Mammary epithelial cell (primary cell): ENCODE measurements at regions not wholly inside any gene's neighbourhood (a gene's known extent, or its start where the extent isn't known, plus 50 kb on each side); places are given as distances from the start of the nearest gene placed in this dataset.

Experiments
- EZH2 ChIP-seq: IDR thresholded peaks from 2 replicates; pipeline ENCODE4 v1.6.1; 2012; ENCODE audit warnings: low read length, inconsistent platforms, borderline replicate concordance
- TF ChIP-seq, protein P1 (sequence below), 2 donors: IDR thresholded peaks in 1 of 2; conservative IDR thresholded peaks in 1 of 2; 2 replicates each; pipeline ENCODE4 v1.5.1; 2011 to 2012; ENCODE audit warnings: inconsistent platforms in 2 of 2, low read length in 2 of 2, mild to moderate bottlenecking in 2 of 2, control low read depth in 1 of 2, low read depth in 1 of 2; ENCODE audit not compliant: insufficient read depth in 1 of 2; ENCODE audit errors: extremely low read depth in 1 of 2

DNA sequence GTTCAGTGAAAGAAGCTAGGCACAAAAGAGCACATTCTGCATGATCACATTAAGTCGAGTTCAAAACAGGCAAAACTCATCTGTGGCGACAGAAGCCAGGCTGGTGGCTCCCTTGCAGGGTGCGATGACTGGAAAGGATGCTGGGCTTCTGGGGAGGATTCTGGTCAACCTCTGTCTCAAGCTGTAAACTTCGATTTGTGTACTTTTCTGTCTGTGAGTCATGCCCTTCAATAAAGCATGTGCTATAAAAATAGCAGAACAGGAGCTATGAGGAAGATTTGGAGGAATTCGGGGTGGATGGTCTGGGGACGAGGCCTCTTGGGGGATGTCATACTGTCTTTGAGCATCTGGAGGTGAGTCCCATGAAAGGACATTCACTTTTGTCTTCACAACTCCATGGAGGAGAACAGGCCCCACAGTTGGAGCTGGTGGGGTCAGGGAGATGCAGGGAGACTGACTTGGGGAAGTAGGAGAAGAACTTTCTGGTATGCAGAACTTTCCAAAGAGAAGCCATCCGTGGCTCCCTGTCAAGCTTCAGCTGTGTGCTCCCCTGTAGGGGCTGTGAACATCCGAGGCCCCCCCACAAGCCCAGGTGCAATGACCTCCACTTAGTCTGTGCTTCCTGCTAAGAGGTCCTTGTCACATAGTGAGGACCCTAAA lies 77.8 kb upstream of the LINC01488 start:
- TF ChIP-seq, protein P1, sequence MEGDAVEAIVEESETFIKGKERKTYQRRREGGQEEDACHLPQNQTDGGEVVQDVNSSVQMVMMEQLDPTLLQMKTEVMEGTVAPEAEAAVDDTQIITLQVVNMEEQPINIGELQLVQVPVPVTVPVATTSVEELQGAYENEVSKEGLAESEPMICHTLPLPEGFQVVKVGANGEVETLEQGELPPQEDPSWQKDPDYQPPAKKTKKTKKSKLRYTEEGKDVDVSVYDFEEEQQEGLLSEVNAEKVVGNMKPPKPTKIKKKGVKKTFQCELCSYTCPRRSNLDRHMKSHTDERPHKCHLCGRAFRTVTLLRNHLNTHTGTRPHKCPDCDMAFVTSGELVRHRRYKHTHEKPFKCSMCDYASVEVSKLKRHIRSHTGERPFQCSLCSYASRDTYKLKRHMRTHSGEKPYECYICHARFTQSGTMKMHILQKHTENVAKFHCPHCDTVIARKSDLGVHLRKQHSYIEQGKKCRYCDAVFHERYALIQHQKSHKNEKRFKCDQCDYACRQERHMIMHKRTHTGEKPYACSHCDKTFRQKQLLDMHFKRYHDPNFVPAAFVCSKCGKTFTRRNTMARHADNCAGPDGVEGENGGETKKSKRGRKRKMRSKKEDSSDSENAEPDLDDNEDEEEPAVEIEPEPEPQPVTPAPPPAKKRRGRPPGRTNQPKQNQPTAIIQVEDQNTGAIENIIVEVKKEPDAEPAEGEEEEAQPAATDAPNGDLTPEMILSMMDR (conservative IDR thresholded peaks at IDR 0.05 in 1 of 2, IDR thresholded peaks at IDR 0.05 in 1 of 2; ENCODE audit: extremely low read depth in 1 of 2, insufficient read depth in 1 of 2, low read depth in 1 of 2, low read length in 2 of 2): no peak
- TF ChIP-seq EZH2: no peak
